Eye (tissue), 1 donor: ENCODE measurements at regions not wholly inside any gene's neighbourhood (a gene's known extent, or its start where the extent isn't known, plus 50 kb on each side); places are given as distances from the start of the nearest gene placed in this dataset.

Source experiments
- DNase-seq: peaks from one replicate; pipeline ENCODE4 v3.0.0-alpha.2; 2015

DNA sequence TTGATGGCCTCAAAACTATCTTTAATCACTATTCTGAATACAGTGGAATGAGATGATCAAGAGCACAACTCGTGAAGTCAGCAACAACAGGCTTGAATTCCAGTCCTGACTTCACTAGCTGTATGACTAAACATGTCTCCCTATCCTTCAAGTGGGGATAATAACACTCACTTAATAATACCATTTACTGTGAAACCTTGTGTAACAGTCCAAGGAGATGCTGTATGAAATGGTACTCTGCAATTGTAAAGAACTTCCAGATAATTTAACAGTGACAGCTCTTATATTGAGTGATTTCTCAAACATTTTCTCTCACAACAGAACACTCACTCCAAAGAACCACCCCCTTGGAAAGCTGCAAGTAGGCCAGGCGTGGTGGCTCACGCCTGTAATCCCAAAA is 823.1 kb downstream of the DIAPH3 start:
- no peak for DNase-seq

DNA sequence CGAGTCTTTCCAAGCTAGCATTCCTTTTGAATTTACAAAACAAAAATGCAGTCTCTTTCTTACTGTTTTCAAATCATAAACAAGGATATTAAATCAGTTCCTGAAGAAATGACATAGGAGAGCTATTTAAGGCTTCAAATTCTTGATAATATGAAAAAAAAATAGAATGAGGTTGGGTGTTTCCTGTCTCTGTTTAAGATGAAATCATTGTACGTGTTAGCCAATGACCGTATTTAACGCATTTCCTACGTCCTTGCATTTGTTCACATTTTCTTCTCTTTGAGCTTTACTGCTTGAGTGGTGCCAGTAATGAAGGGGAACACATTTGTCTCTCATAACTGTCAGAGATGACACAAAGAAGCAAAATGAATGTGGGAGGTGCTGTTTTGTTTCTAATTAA is 821.3 kb downstream of the DIAPH3 start:
- DNase-seq = no peak

DNA sequence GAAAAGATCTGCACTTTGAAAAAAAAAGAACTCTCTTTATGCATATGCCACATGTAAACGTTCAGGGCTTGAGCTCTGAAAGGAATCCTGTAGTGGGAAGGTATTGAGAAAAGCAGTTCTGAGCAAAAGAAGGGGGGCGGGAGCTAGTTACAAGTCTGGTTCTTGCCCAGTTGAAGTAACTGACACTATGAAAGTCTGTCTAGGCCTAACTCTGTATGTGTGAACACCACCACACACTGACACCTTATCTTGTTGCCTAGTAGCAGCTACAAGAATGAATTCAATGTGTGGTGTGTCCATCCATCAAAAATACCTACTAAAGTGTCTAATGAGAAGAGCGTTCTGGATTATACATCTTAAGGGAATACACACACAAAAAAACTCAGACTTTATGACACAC is 820.6 kb downstream of the DIAPH3 start:
- DNase-seq = no peak

DNA sequence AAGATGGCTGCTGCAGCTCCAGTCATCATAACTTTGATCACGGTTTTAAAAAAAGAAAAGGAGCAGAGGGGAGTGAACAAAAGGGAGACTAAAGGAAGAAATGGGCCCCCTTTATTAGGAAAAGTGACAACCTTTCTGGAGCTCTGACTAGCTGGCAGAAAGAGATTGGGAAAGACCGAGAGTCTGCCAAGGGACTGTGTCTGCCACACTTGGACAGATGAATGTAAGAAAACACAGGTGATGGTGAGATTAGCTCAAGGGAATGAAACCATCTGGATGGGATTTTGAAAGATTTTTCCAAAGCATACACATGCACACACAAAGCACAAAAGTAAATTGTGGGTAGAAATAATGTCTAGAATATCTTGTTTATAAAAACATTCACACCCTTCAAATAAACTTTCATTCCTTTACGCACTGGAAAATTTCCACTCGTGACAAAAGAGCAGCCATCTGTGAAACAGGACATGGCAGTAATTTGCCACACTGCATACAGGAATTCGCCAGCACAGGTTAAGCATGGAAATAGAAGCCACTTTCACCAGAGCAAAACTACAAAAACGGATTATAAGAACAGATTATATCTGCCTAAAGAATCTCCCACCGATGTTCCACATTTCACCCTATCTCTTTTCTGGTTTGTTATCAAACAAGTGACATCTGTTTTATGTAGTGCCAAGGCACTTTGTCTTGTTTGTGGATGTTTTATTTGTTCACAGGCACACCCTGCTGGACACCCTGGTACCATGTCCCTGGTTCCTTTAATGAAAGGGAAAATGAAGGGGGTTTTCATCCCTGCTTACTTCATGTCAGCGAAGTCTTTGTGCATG is 819.5 kb downstream of the DIAPH3 start:
- DNase-seq = peak; percentile 56

DNA sequence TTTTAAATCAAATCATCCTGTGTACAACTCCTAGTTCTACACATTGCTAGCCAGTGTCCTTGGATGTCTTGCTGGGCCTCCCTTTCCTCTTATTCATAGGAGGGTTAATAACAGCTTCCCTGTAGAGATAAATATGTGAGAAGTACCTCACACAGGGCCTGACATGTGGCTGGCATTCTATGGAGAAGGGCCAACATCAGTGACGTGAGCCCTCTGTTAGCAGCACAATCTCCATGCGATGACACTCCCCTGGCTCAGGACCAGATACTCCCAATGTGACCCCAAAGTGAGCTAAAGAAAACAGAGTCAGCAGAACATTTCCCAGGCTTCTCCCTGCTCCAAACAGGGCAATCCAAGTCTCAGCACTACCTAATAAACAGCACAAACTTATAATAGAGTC is 818.4 kb downstream of the DIAPH3 start:
- no peak for DNase-seq

DNA sequence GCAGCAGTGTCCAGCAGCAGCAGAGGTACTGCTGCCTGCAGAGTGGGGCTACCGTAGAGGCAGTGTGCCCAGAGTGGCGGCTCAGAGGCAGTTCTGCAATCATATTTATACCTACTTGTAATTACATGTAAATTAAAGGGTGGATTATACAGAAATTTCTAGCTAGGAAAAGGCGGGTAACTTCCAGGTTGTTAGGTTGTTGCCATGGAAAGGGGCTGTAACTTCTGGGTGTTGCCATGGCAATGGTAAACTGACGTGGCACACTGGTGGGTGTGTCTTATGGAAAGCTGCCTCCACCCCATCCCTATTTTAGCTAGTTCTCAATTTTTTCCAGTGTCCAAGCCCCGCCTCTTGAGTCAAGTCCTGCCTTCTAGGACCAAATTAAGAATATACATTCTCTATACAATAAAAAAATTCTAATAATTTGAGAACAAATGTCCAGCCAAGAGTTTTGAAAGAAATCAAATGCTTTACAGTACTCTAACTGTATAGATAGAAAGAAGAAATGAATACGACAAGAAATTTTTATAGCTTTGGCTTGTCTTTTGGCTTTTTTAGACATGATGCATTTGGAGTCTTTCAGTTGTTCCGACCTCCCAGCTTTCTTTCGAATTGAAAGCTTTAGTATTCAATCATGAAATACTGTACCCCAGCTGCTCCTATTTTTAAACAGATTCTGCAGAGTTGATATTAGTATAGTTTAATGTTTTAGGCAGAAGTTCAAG is 816.6 kb downstream of the DIAPH3 start:
- DNase-seq = no peak

DNA sequence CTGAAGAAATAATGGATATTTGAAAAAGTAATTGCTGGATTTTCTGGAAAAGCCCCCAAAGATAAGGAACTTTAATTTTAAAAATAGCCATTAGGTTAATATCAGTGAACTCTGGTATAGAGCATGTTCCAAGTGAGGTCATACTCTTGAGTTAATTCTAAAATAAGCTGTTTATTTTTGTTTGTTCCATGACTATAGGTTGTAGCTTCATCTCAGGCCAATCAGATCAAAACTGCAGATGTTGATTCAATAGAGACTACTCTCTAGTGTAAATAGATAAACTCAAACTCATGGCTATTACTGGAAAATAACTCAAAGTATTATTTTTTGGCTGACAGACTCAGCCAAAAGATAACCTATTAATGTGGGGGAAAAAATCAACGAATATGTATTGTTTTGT is 815.1 kb downstream of the DIAPH3 start:
- DNase-seq = no peak

DNA sequence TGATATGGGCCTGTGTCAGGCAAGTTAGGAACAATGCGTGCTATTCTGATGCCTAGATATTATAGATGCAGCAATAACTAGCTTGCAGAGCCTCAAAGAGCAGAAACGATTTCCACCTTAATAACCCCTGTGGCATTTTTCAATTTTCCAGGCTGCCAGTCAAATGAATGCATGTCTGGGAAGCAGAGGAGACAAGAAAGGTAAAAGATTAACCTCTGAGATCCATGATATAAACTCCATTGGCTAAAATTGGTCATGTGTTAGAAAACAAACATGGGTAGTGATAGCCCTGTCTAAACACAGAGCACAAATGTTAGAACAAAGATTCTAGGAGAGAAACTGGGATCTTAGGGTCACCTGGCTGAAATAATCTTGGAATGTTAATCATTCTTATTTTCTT is 811.1 kb downstream of the DIAPH3 start:
- DNase-seq = no peak

DNA sequence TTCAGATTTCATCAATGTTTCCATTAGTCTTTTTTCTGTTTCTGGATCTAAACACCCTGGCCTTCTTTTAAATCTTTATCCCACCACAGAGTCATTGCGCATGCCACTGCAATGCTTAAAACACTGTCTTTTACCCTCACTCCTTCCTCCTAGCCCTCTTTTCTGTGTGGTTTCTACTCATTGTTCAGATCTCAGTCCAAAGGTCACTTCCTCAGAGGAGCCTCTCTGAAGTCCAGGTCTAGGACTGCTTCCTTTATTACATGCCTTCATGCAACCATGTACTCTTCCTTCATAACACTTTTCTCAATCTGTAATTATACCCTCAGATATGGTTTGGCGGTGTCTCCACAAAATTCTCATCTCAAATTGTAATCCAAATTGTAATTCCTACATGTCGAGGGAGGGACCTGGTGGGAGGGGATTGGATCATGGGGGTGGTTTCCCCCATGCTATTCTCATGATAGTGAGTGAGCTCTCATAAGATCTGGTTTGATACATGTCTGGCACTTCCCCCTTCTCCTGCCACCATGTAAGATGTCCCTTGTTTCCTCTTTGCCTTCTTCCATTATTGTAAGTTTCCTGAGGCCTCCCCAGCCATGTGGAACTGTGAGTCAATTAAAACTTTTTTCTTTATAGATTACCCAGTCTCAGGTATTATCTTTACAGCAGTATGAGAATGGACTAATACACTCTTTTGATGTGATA is 808.9 kb downstream of the DIAPH3 start:
- no peak for DNase-seq

DNA sequence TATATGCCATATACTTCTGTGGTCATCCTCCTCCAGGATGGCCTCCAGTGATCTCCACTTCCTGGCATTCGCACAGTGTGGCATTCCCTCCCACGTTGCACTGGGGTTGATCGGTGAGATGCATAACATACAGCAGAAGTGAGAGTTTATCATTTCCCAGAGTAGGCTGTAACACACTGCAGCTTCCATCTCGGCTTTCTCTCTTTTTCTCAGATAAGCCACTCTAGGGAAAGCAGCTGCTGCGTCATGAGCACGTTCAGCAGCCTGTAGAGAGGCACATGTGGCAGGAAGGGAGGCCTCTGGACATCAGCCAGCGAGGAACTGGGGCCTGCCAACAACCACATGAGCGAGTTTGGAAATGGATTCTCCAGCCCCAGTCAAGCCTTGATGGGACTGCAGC is 807.1 kb downstream of the DIAPH3 start:
- DNase-seq = peak; percentile 74

DNA sequence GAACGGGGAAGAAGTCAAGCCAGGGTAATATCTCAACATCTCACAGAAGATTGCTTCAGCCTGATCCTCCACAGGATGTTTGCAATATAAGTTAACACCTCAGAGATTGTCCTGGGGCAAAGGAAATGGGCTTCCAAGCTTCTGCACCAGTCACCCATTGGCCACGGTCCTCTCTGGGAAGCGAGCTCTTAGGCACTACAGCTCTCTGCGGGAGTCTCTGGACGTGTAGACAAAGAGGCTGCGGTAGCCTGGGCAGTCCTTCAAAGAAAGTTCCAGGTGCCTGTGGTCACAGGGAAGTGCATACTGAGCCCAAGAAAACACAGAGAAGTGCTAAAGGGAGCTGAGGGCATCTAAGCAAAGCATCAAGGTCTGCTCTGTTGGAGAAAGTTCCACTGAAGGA is 805.7 kb downstream of the DIAPH3 start:
- DNase-seq = no peak

DNA sequence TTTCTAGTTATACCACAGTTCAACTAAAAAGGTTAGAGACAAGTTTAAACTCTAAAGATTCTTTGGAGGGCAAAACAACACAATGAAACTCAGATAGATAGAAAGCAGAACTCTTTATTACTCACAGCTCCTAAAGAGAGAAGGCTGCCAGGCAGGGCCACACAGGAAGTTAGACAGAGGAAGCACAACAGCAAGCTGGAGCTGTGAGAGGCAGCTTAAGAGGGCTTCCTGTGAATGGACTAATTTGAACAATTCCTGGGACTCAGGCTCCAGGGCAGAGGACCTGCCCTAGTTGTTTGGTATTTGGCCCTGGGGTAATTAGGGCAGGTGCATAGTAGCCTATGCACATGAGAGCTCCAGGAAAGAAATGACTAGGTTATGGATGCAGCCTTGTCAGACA is 803.6 kb downstream of the DIAPH3 start:
- DNase-seq = no peak

DNA sequence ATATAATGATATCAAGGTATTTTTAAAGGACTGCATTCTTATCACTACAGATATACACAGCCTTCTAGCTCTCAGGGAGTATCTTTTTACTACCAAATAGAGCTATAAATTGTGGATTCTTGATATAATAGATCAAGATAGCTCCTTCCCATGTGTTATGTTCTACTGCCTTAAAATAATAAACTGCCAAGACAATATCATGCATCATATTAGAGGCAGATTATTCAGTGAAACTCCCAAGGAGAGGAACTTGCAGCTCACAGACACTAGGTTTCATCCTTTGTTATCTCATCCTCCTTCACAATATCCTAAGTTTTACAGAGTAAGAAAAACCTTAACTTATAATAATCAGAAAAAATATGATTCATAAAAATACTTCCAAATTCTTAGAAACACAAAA is 802.8 kb downstream of the DIAPH3 start:
- DNase-seq = no peak

DNA sequence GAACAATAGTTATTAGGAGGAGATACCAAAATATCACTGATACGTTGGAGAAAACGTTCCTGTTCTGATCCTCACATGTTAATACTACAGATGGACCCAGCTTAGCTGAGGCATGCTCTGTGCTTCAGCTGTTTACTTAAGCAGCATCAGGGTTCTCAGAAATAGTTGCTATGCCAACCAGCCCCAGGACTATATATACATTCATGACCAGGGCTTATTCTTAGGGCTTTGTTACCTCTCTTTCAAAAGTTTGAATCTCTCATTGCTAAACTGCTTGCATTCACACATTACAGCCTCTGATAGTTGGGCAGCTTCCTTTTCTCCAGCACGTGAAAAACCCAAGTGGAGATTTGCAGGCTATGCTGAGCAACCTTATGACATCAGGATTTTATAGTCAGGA is 800.4 kb downstream of the DIAPH3 start:
- no peak for DNase-seq

DNA sequence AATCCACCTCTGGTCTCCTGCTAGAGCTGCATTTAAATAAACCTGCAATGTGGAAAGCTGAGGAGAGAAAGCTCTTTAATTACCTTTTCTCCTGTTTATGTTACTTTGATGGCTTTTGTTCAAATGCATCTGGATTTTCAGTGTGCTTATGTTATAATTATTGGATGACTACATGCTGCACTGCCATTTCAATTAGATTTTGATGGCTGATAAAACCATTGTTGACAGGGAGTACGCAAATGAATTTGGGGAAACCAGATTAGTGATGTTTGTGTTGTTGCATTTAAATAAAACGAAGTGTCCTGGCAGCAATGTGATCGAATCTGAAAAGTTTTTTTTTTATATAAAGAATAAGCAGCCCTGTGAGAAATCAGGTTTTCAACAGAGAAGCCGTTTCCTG is 799.8 kb downstream of the DIAPH3 start:
- DNase-seq = no peak

DNA sequence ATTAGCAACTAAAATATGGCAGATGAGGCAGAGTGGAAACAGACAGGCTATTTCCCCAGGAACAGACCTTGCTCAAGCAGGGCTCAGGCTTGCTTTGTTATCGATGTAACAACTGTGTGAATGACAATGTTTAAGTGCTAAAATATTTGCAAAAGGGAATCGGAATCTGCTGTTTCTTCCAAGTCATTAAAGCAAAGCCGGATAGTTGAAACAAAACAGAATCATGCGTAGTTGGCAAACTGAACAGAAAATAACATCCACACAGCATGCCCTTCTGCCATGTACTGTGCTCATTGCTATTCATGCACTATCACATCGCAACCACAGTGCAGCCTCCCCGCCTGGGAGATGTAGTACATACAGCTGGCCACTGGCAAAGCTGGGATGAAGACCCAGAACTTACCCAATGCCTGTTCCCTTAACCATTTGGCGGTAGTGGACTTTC is 799.1 kb downstream of the DIAPH3 start:
- no peak for DNase-seq

DNA sequence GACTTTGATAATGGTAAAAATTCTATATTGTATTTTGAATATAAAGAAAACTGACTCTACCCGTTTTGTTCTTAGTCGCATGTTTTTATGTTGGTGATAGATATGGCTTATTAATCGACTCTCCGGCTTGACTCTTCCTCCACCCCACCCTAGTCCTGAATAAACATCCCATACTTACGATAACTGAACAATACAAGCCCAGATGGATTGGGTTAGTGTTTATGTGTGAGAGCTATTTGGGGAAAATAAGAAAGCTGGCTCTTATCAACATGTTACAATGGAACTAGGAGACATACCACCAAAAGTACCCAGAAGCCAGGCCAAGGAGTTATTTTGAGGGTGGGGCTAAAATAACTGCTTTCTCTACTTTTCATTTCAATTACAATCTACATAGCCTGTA is 796.3 kb downstream of the DIAPH3 start:
- no peak for DNase-seq

DNA sequence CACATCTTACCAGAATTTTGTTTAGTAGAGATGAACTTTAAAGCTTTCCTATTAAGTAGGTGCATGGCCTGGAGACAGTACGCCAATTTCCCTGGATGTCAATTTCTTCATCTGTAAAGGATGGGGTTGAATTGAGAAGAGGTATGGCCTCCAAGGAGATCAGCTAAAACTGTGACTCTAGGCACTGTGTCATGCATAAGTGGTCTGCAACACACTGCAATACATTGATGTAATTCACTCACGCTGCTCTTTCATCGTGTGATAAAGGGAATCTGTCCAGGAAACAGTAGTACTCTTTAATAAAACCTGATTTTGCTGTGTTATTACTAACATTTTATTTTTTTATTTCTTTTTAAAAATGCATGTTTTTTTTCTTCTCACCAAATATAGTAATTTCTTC is 795.8 kb downstream of the DIAPH3 start:
- no peak for DNase-seq

DNA sequence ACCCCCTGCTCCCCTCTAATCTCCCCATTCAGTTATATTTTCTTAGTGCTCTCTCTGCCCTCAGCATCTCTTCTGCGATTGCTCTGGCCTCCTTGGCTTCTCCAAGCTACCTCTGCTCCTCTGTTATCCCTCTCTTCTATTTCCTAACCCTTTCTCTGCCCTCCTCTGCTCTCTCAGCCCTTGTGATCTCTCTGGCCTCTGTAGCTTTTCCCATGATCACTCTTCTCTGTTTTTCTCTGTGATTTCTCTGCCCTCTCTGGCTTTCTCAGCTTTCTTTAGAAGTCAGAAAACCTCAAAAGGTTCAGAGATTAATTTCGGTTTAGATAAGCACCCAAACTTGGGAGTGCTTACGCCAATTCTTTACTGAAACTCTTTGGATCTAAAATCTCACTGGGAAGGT is 795.0 kb downstream of the DIAPH3 start:
- no peak for DNase-seq

DNA sequence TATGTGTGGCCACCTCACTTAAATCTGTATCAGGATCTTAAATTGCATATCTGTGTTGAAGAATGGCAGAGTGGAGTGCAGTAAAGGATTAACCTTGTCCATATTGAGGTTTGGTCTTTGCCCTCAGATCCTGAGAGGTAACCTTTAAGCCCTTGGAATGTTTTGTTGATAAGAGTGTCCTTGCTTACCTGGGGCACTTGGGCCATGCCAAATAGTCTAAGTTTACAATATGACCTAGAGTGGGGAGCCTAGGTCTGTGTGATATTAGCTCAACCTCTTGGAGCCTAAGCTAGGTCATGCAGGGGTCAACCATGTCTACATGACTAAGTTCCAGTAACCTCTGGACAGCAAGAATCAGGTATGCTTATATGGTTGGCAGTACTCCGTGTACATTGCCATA is 792.5 kb downstream of the DIAPH3 start:
- no peak for DNase-seq

DNA sequence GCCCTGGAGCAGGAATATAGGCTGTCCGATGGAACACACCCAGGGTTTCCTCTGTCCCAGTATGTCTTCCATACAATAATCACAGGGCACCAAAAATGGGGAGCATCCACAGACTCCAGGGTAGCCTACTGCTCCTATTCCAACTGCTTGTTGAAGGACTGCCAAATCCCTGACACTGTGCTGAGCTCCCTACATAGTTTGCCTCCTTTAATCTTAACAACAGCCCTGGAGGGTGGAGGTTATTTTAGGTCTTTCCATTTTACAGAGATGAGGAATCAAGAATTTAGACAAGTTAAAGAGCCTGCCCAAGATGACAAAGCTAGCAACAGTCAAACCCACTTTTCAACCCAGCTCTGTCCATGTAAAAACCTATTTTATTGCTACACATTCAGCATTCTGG is 790.4 kb downstream of the DIAPH3 start:
- no peak for DNase-seq

DNA sequence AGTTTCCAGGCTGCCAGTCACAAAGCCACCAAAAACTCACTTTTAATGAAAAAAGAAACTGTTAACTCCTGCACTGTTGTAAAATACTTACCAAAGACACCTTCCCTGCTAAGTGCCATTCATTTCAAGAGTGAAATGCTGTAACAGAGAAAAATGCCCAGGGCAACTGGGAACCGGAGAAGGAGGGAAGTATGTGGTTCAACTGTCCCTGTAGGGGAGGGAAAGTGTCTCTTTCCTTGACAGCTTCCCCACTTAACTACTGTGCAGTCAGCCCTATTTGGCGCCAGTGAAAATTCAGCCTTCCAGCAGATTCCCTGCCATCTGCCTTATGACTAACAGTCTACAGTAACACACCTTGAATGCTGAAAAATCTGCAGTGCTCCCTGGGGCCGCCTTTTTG is 789.0 kb downstream of the DIAPH3 start:
- DNase-seq = no peak

DNA sequence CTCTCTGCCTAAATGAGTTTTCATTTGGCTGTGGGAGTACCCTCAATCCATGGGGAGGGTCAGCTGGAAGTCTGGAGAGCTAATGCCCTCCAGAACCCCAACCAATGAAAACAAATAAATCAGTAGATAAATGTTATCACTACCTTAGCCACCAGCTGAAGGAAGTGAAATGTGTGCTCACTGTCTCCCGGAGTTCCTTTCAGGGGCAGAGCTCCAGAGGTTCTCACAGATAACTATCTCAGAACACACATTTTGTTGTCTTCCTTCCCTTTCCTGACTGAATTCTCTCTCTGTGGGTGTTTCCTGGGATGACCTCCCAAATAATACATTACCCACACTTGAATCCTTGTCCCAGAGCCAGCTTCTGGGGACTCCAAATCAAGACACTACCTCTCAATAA is 779.6 kb downstream of the DIAPH3 start:
- no peak for DNase-seq

DNA sequence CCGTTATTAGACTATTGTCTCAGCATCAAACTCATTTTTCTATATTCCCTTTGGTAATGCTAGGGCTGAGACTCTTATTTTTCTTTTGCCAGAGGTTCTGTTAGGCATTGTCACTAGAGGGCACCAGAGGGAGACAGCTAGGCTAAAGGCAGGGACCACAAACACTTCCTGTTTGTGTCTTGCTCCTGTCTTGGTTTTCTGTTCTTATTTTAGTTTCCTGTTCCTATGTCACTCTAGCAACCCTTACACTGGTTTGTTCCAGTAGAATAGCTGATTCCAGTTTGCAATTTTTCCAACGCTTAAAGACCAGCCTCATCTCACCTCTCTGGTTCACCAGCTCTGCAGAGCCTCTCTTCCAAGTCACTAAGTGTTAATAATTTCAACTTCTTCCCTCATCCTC is 772.0 kb downstream of the DIAPH3 start:
- peak; percentile 91 for DNase-seq
